Activated T-cell treated with anti-CD3 and anti-CD28 coated beads, Interleukin-2, amount 50 U/mL, for 72 hours (primary cell): ENCODE measurements at regions not wholly inside any gene's neighbourhood (a gene's known extent, or its start where the extent isn't known, plus 50 kb on each side); places are given as distances from the start of the nearest gene placed in this dataset.

Experiments used
- ATAC-seq, 2 donors: fragments of 150-1000 bp; cut with Tn5 transposase; replicated peaks in 1 of 2; 2 replicates each; pipeline ENCODE4 v1.10.0; 2021; ENCODE audit warnings: moderate library complexity in 2 of 2, mild to moderate bottlenecking in 1 of 2
- DNase-seq, 2 donors: peaks; one replicate each; pipeline ENCODE4 v3.0.0; 2021 to 2022; ENCODE audit warnings: mixed read lengths in 1 of 2
- H3K27ac Mint-ChIP-seq: one replicate; pipeline ENCODE4 v1.8.0; 2022; ENCODE audit warnings: mild to moderate bottlenecking, moderate library complexity, mixed read lengths
- H3K27me3 Mint-ChIP-seq: one replicate; pipeline ENCODE4 v1.8.0; 2022; ENCODE audit warnings: low read depth, mixed read lengths
- H3K36me3 Mint-ChIP-seq, 2 donors: one replicate each; pipeline ENCODE4 v1.8.0; 2022; ENCODE audit warnings: mixed read lengths in 2 of 2, mild to moderate bottlenecking in 1 of 2; ENCODE audit not compliant: insufficient read depth in 2 of 2
- H3K4me1 Mint-ChIP-seq: one replicate; pipeline ENCODE4 v1.8.0; 2022; ENCODE audit warnings: low read depth, mixed read lengths
- H3K4me3 Mint-ChIP-seq, 2 donors: one replicate each; pipeline ENCODE4 v1.8.0; 2022; ENCODE audit warnings: mild to moderate bottlenecking in 2 of 2, mixed read lengths in 2 of 2, moderate library complexity in 2 of 2
- H3K9me3 Mint-ChIP-seq, 2 donors: one replicate each; pipeline ENCODE4 v1.8.0; 2022; ENCODE audit warnings: mixed read lengths in 2 of 2

DNA sequence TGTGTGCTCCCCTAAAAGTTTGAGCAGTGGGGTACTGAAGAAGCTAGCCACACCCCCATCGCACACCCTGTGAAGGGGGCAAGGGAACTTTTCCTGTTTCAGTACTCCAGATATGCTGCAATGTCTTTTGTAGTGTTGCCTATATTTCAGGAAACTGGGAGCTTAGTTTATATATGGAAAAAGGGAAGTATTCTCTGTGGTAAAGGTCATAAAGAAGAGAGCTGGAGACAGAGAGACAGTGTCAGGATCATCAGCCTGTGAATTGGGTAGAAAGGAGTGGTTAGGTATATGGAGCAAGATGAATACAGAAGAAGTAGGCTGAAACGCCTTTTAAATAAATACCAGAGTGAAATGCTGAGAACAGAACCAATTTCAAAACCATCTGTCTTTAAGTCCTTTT, 82.2 kb upstream of the C9orf72 start:
- Mint-ChIP-seq H3K27me3 (no peaks in the 10 kb centered on the region), H3K27ac (no peak overlapping the region), H3K4me3 (no peak overlapping the region), H3K4me1 (no peaks in the 10 kb centered on the region), H3K36me3 (no peaks in the 10 kb centered on the region), H3K9me3 (no peaks in the 10 kb centered on the region)
- ATAC-seq (no peak), DNase-seq (no peak)

DNA sequence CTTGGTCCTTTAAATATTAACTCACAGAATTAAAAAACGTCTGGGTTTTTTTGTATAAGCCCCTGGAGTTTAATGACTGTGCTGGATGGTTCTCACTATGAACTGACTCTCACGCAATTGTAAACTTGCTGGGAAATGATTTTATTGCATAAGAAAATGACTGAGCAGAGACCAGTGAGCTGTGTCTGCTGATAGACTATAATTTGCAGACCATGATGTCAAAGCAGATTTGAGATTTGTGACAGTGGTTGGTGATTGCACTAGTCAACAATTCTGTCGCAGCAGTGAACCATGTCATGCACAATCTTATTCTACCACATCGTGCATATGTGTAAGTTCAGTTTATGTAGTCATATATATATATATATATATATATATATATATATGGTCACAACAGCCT, 85.7 kb upstream of the C9orf72 start:
- no peak for DNase-seq
- H3K4me1 Mint-ChIP-seq = peaks cover 1% of the 10 kb centered on the region
- ATAC-seq = no peak
- no peak overlapping the region for H3K27ac Mint-ChIP-seq
- no peaks in the 10 kb centered on the region for H3K36me3 Mint-ChIP-seq
- H3K4me3 Mint-ChIP-seq = no peak overlapping the region
- no peaks in the 10 kb centered on the region for H3K9me3 Mint-ChIP-seq
- H3K27me3 Mint-ChIP-seq = peaks cover 16% of the 10 kb centered on the region

DNA sequence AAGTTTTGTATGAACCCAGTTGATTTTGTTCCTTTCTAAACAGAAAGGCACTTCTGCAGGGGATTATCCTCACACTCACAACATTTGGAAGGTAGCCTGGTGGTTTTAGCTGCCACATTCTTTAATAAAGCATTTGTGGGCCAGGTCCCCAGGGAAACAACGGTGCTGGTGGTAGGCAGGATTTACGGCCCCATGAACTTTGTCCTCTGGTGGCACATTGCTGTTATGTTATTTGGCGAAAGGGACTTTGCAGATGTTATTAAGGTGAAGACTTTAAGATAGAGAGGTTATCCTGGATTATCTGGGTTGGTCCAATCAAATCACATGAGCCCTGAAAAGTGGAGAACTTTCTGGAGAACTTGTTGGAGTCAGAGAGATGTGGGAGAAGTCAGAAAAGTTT, 86.3 kb upstream of the C9orf72 start:
- Mint-ChIP-seq H3K36me3 (no peaks in the 10 kb centered on the region), H3K4me3 (no peak overlapping the region)

DNA sequence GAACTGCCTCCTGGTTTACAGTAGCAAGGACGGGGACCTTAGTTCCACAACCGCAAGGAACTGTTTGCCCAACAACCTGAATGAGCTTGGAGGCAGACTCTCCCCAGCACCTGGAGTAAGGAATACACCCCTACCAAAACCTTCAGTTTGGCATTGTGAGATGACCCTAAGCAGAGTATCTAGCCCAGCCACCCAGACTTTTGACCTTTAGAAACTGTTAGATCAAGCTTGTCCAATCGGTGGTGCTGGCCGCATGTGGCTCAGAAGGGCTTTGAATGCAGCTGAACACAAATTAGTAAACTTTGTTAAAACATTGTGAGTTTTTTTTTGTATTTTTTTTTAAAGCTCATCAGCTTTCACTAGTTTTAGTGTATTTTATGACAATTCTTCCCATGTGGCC, 86.9 kb upstream of the C9orf72 start:
- no peak overlapping the region for H3K27ac Mint-ChIP-seq
- no peak for ATAC-seq
- H3K4me3 Mint-ChIP-seq = no peak overlapping the region
- peaks cover 7% of the 10 kb centered on the region for H3K4me1 Mint-ChIP-seq
- DNase-seq = no peak
- no peaks in the 10 kb centered on the region for H3K36me3 Mint-ChIP-seq
- H3K9me3 Mint-ChIP-seq = no peaks in the 10 kb centered on the region
- H3K27me3 Mint-ChIP-seq = peaks cover 19% of the 10 kb centered on the region

More for the DNA sequence above, 86.3 kb upstream of the C9orf72 start:
- DNase-seq = no peak
- no peak overlapping the region for H3K27ac Mint-ChIP-seq
- peaks cover 7% of the 10 kb centered on the region for H3K4me1 Mint-ChIP-seq
- H3K27me3 Mint-ChIP-seq = peaks cover 19% of the 10 kb centered on the region
- ATAC-seq = no peak
- no peaks in the 10 kb centered on the region for H3K9me3 Mint-ChIP-seq

DNA sequence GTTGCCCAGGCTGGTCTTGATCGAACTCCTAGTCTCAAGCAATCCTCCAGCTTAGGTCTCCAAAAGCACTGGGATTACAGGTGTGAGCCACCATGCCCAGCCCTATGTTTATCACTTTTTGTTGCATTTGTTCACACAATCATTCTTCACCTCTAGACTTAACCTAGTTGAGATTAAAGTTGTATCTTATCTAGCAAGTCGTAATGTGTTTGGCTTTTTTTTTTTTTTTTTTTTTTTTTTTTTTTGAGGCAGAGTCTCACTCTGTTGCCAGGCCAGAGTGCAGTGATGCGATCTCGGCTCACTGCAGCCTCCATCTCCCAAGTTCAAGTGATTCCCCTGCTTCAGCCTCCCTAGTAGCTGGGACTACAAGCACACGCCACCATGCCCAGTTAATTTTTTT, 90.2 kb upstream of the C9orf72 start:
- H3K27ac Mint-ChIP-seq = no peak overlapping the region

DNA sequence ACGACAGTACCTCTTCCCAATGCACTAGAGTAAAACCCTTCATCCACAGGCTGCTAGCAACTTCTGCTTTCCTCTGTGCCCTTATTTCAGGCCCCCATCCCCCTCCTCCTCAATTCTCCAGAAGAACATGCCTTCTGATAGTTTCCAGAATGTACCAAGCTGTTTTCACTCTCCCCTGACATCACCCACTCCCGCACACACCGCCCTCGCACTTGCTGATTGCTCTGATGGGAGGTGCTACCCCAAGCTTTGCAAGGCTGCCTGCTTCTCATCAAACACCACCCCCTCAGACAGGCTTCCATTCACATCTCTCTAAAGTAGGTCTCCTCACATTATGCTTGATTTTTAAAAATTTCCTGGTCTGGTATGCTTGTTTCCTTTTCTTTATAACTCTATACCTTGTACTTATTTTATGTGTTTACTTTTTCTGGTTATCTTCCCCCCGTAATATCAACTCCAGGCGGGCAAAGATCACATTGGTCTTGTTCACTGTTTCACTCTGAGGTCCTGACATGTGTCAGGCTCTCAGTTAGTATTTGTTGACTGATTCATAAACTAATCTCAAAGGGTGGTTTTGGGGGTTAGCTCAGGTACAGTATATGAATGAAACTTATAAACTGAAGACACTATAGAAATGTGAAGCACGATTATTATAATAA, 91.0 kb upstream of the C9orf72 start:
- Mint-ChIP-seq H3K27ac (no peak overlapping the region), H3K27me3 (peaks cover 27% of the 10 kb centered on the region), H3K4me3 (no peak overlapping the region), H3K36me3 (no peaks in the 10 kb centered on the region), H3K9me3 (no peaks in the 10 kb centered on the region), H3K4me1 (peaks cover 14% of the 10 kb centered on the region)
- DNase-seq = no peak
- ATAC-seq = peak in 1 of 2 donors; percentile 25

More for the DNA sequence above, 90.2 kb upstream of the C9orf72 start:
- H3K9me3 Mint-ChIP-seq = no peaks in the 10 kb centered on the region
- no peaks in the 10 kb centered on the region for H3K36me3 Mint-ChIP-seq
- ATAC-seq (no peak), DNase-seq (no peak)
- H3K4me1 Mint-ChIP-seq = peaks cover 14% of the 10 kb centered on the region
- H3K27me3 Mint-ChIP-seq = peaks cover 27% of the 10 kb centered on the region
- no peak overlapping the region for H3K4me3 Mint-ChIP-seq

DNA sequence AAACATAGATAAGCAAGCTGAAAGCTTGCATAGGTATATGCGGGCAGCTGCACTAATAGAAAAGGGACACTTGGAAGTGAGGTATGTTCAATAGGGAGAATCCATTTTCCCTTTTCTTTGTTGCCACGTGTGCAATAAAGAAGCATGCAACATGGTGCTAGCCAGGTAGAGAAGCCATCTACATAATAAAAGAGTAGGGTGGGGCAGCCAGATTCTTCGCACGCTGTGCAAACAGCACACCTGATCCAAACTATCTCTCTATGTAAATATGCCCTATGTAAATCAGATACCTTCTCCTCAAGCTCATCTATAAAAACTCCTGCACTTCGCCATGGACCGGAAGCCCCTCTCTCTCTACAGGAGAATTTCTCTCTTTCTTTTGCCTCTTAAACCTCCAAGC, 91.9 kb upstream of the C9orf72 start:
- ATAC-seq (no peak), DNase-seq (no peak)
- H3K4me3 Mint-ChIP-seq = no peak overlapping the region
- H3K27me3 Mint-ChIP-seq = peaks cover 27% of the 10 kb centered on the region
- H3K27ac Mint-ChIP-seq = no peak overlapping the region
- no peaks in the 10 kb centered on the region for H3K36me3 Mint-ChIP-seq
- H3K4me1 Mint-ChIP-seq = peaks cover 14% of the 10 kb centered on the region
- no peaks in the 10 kb centered on the region for H3K9me3 Mint-ChIP-seq

DNA sequence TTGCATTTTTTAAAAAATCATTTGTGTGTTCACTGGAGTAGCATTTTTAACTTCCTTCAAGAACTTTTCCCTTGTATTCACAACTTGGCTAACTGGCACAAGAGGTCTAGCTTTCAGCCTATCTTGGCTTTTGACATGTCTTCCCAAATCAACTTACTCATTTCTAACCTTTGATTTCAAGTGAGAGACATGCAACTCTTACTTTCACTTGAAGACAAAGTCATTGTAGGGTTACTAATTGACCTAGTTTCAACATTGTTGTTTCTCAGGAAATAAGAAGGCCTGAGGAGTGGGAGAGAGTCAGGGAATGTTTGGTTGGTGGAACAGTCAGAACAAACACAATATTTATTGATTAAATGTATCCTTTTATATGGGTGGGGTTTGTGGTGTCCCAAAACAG, 95.0 kb upstream of the C9orf72 start:
- H3K36me3 Mint-ChIP-seq = no peaks in the 10 kb centered on the region
- H3K27me3 Mint-ChIP-seq = peaks cover 23% of the 10 kb centered on the region
- no peak overlapping the region for H3K27ac Mint-ChIP-seq
- peaks cover 14% of the 10 kb centered on the region for H3K4me1 Mint-ChIP-seq
- no peaks in the 10 kb centered on the region for H3K9me3 Mint-ChIP-seq
- H3K4me3 Mint-ChIP-seq = no peak overlapping the region
- DNase-seq = no peak
- ATAC-seq = no peak

DNA sequence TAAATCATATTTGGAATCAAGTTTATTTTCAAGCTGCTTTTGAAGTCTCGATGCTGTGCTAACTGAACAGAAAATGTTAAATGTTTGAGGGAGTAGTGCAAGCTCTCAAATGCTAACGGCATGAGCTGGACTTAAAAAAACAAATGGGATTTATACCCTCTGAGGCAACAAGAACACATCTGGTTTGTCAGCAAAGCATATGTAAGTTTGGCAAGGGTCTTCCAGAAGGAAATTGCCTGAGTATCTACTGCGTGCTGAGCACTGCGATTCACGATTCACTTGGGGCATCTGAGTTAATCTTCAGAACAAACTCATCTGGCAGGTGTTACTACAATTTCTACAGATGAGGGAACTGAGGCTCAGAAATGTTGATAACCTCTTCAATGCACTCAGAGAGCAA, 98.4 kb upstream of the C9orf72 start:
- Mint-ChIP-seq H3K27me3 (peaks cover 7% of the 10 kb centered on the region), H3K36me3 (no peaks in the 10 kb centered on the region), H3K9me3 (no peaks in the 10 kb centered on the region), H3K27ac (no peak overlapping the region), H3K4me3 (no peak overlapping the region), H3K4me1 (peaks cover 12% of the 10 kb centered on the region)
- DNase-seq = no peak
- no peak for ATAC-seq

DNA sequence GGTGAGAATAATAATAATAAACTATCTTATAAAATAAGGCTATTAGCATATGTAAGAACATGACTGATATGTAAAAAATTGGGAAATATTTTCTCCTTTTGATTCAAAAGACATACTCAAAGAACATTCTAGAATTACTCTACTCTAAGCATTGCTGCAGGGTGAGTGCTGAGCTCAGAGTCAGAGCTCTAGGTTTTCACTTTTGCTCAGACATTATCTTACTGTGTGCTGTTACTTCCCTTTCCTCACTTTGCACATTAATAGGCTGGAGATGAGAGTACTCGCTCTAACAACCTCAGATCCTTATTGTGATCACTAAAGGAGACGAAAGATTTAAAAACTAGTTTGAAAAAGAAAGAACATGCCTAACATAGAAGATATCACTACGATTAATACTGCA, 99.4 kb upstream of the C9orf72 start:
- DNase-seq = no peak
- Mint-ChIP-seq H3K36me3 (no peaks in the 10 kb centered on the region), H3K9me3 (no peaks in the 10 kb centered on the region), H3K27ac (no peak overlapping the region), H3K4me1 (peaks cover 12% of the 10 kb centered on the region), H3K4me3 (no peak overlapping the region), H3K27me3 (peaks cover 7% of the 10 kb centered on the region)
- peak in 1 of 2 donors; percentile 28 for ATAC-seq

DNA sequence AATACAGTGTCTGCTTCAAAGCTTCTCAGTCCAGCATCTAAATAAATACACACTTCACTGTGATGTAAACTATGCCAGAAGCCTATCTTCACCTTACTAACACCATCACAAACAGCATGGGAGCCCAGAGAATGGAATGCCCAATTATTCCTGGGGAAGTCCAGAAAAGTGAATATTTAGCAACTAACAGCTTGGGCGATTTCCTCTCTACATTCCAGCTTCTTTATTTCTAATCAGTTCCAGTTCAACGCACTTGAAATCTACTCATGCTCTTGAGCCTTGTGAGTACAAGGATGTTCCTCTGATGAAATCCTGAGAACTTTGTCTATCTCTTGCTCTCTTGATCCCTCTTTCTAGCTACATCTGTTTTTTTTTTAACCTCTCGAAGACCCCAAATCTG, 100.4 kb upstream of the C9orf72 start:
- Mint-ChIP-seq H3K27me3 (peaks cover 7% of the 10 kb centered on the region), H3K36me3 (no peaks in the 10 kb centered on the region), H3K9me3 (no peaks in the 10 kb centered on the region), H3K27ac (no peak overlapping the region), H3K4me3 (no peak overlapping the region), H3K4me1 (peaks cover 5% of the 10 kb centered on the region)
- ATAC-seq (no peak), DNase-seq (no peak)

DNA sequence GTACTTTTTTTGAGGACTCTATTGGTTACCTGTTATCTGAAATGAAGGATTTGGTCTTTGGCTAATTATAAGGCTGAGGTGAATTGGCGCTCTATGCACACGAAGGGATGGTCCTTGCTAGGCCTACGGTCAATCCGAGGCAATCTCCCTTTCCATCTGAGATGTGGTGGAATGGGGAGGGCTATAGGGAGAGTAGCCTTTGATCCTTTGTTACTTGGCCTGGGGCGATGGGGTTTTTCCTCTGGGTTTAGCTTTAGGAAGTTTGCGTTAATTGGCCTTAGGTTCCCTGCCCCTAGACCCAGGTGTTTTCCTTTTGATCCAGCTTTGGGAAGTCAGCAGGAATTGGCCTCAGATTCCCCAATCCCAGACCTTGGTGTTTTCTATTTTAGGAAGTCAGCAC, 102.1 kb upstream of the C9orf72 start:
- Mint-ChIP-seq H3K27me3 (peaks cover 11% of the 10 kb centered on the region), H3K36me3 (no peaks in the 10 kb centered on the region), H3K4me1 (peaks cover 5% of the 10 kb centered on the region), H3K4me3 (no peak overlapping the region), H3K9me3 (no peaks in the 10 kb centered on the region), H3K27ac (no peak overlapping the region)
- DNase-seq = no peak
- no peak for ATAC-seq

DNA sequence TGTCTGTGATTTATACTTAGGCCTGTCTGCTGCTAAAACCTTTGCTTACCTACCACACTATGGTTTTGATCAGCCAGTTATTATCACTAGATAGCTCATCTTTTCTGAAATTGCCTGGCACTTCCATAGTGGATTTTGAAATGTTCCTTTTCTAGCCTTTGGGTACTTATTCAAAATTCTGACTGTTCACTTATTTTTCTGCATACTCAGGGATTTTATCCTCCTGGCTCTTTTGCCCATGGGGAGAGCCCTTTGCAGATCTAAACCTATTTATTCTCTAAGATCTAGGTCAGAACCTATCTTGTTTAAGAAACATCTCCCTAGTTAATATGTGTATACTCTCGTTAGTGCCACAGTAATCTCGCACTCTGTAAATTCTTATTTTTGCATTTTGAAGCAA, 103.5 kb upstream of the C9orf72 start:
- H3K27ac Mint-ChIP-seq = no peak overlapping the region
- no peak overlapping the region for H3K4me3 Mint-ChIP-seq
- H3K9me3 Mint-ChIP-seq = no peaks in the 10 kb centered on the region
- H3K4me1 Mint-ChIP-seq = peaks cover 5% of the 10 kb centered on the region
- ATAC-seq = no peak
- DNase-seq = no peak
- peaks cover 6% of the 10 kb centered on the region for H3K27me3 Mint-ChIP-seq
- H3K36me3 Mint-ChIP-seq = no peaks in the 10 kb centered on the region

DNA sequence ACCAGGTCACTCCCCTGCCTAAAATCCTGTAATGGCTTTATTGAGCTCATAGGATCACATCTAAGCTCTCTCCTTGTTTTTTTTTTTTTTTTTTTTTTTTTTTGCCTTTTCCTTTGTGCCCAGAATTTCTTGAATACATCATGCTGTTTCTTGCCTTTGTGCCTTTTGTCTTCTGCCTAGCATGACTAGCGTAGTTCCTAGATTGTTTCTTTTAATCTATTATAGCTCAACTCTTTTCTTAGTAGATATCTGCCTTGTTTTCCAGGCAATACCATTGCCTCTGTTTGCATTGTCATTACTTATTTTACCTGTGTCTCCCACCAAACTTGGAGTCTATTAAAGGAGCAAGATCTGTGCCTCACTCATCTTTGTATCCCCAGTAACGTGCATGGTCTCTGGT, 106.1 kb upstream of the C9orf72 start:
- Mint-ChIP-seq H3K4me3 (no peak overlapping the region), H3K9me3 (no peaks in the 10 kb centered on the region), H3K36me3 (no peaks in the 10 kb centered on the region), H3K4me1 (peaks cover 5% of the 10 kb centered on the region), H3K27me3 (peaks cover 6% of the 10 kb centered on the region), H3K27ac (no peak overlapping the region)
- DNase-seq (no peak), ATAC-seq (no peak)
